GM21360 (cell line): ENCODE measurements at regions not wholly inside any gene's neighbourhood (a gene's known extent, or its start where the extent isn't known, plus 50 kb on each side); places are given as distances from the start of the nearest gene placed in this dataset.

Experiments used
- ATAC-seq: cut with Tn5 transposase; IDR thresholded peaks from one replicate; pipeline ENCODE4 v1.9.1; 2021; ENCODE audit warnings: mild to moderate bottlenecking, moderate library complexity; ENCODE audit not compliant: unreplicated experiment

DNA sequence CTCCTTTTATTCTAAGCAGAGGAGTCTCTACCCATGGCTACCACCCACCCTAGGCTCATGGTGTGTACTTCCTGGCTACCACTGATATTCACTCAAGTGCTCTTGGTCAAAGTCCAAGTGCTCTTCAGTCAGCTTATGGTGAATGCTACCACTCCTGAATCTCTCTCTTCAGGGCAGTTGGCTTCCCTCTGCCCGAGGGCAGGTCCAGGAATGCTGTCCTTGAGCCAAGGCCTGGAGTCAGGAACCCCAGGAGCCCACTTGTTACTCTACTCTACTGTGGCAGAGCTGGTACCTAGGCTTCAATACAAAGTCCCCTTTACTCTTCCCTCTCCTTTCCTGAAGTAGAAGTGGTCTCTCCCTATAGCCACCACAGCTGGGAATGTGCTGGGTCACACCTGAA lies 226.0 kb downstream of the DIPK2A start:
- ATAC-seq, result no peak

DNA sequence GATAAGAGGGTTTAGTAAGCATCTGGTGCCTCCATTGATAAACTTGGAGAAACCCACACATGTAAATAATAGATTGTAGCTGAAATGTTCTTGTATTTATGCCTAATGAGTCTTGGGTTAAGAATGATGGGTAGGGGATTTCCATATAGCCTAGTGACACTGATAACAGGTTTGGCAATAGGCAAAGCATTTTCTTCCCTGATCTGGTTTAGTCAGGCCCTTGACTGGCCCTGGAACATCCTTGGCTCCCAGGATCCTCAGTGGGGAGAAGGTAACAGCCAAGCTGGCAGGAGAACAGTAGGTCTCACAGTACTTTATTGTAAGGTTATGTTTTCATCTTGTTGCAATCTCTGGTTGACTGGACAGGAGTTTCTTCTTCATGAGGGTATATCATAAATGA lies 228.4 kb downstream of the DIPK2A start:
- no peak for ATAC-seq

DNA sequence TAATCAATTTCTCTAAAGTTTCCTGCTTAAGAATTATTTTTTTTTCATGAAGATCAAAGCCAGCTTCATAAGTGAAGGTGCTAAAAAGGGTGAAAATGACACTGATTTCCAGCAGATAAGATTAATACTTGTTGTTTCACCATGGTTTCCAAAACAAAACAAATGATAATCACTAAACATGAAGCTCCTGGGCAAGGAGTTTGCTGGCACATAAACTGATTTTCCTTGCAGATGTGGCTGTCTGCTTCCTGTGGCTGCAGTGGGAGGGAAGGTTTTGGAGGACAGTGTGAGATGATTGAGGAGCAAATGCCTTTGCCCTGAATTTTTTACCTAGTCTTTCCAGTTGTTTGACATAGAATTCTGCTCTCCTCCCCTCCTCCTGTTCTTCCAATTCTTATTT lies 228.8 kb downstream of the DIPK2A start:
- ATAC-seq, result no peak

DNA sequence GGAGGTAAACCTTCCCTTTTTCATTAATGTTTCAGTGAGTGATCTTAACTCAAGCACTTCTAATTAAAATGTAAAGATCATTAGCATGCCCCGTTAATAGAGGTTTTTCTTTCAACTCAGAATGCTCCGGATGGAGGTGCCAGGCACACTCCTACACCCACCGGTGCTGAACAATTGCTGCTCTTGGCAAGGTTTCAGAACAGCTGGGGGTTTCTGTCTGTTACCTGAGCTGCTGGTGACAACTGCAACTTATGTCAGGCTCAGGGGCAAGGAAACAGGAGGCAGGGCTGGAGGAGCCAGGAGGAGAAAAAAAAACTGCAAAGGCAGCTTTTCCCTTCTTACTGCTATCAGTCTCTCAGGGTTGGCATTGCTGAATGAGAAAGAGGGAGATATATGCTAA lies 250.1 kb downstream of the DIPK2A start:
- ATAC-seq, result no peak

DNA sequence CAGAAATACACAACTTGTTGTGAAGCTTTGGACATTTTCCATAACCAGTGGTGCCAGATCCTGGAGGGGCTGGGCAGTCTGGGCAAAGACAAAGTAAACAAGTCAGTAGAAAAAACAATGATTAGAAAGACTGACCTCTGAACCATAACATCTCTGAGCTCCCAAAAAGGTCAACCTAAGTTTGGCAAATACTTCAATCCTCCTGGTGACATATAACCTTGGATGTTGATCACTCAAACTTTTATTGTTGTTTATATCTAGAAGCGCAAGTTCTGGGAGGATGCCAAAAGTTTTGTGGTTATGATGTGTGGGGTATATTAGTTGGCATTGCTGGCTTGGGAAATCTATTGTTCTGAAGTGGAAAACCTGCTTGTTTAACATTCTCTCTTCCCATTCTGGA lies 257.7 kb downstream of the DIPK2A start:
- no peak for ATAC-seq

DNA sequence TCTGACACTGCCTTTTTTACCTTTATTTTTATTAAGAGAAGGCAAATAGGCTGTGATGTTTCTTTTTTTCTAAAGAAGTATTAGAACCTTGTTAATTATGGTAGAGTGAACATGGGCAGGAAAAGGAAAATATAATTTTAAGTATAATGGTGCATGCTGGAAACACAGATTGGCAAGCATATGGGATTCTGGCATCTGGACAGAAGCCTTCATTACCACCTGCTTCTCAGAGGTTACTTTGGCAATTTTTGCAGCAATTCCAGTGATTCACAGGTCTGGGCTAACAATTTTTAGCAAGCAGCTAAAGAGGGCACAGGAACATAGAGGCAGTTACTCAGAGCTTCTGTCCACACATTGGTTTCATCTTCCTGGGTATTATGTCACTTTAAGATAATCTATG lies 258.3 kb downstream of the DIPK2A start:
- ATAC-seq, result no peak

DNA sequence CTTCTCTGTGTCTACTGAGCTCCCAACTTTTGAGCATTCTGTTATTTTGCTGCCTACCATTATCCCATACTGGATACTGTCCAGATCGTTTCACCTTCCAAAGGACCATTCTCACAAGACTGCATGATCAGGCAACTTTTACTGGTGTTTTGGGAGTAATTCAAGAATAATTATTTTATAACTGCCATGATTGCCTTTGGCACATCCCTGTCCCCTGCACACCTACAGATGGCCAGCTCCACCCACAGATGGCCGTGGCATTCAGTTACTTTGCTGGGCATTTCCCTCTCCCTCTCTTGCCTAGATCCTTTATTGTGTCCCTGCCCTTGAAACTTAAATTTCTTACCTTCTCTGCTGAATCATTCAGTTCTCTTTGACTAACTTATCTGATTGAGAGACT lies 263.9 kb downstream of the DIPK2A start:
- no peak for ATAC-seq

DNA sequence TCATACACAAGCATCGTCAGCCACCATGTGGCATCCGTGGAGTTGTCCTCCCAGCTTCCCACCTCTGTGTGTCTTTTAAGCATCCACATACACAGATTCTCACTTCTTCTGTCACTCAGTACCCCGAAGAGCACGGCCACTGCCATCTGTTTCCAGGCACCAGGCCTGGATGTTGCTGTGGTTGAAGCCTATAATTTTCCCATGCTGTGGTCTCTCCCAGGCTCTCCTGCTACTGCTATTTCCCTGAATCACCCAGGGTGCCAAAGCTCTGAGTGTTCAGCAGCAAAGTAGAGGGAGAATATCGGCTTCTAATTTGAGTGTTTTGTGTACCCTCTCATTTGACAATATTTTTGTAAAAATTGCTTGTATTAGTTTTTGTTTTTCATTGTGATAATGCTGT lies 265.7 kb downstream of the DIPK2A start:
- ATAC-seq, result no peak

DNA sequence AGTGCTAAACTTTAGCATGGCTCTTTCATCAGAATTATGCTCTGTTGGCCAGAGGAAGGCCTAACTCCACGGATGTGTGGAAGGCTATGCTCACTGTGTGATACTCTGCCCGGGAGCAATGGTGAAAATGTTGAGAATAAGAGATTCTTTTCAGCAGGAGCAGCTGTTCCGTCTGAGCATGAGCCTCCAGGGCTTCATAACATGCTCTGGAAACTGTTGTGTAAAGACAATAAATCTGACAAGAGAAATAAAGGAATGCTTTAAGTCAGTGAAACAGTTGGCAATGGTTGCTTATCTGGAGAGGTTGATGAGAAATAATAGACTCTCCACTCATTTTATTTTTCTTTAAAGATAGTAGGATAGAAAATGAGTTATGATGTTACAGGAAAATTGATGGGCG lies 269.8 kb downstream of the DIPK2A start:
- ATAC-seq, result no peak

DNA sequence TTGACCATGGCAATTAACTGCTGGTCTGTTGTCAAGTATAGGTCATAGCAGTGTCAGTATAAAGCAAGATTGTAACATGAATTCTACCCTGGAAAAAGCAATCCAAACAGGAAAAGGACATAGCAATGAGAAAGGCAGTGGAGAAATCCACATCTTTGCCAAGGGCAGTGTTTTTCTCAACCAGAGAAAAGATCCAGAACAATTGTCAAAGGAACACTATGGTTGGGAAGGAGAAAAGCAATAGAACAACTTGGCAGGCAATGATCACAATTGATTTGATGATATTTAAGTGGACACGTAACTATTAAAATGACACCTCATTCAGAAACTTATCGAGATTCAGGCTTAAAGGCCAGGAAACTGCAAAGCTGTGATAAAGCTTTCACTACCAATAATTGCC lies 271.1 kb downstream of the DIPK2A start:
- ATAC-seq, result no peak

DNA sequence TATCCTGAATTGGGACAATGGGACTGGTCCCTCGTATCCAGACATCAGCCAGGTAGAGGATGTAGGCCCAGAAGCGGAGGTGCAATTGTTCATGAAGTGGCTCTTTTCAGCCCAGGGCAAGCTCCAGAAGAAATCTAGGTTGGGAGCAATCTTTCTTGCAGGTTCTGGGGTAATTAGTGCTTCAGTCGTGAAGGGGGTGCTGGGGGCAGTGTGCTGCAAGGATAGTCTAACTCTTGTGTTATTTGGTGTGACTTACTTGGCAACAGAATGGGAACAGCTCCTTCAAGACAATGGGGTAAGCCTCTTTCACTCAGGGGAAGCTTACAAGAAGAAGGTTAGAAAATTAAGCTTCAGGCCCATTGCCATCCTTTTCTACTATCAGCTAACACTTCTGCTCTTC lies 273.0 kb downstream of the DIPK2A start:
- no peak for ATAC-seq

DNA sequence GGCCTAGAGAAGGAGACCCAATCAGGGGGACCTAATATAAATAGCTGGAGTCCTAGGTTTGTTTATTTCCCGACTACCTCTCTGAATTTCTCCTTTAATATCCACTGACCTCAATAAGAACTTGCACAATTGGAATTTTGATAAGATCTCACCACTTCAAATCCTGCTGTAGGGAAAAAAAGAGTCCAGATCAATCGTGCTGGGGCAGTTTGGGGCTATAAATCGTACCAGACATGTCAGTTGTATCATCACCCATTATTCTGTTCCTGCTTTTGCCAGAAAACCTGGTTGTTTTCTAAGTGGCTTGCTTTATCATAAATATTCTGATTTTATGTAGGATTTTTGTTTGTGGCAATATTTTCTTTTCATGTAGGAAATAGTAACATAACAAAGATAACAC lies 281.3 kb downstream of the DIPK2A start:
- ATAC-seq, result no peak

DNA sequence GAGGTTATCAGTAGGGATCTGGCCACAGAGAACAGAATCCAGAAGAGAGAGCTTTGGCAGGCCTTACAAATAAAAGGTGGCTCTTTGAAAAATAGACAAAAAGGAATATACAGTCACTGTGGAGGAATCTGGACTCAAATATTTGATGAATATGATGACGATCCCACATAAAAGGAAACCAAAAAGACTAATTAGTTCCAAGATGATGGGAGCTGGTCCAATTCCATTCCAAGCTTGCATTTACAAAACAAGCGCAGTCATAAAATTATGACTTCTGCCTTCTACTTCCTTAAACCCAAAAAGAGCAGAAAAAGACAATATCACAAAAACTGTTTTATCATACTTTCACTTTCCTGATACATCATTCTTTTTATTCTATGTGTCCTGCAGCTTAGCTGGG lies 285.8 kb downstream of the DIPK2A start:
- ATAC-seq, result no peak

DNA sequence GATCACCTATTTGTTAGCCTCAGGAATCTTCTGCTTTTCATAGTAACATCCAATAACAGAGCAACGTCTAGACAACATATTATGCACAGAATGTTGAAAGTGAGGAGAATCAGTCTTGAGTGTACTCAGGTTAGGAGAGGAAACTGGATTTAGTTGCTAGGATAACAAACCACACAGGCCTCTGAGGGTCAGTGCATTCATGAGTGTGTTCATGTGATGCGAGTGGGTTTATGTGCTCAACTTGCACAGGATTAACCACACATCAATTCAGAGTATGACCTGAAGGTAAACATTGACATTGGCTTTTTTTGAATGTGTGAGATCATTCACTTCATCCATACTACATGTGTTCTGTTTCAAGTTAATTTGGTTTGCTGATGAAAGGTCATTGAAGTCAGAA lies 287.6 kb downstream of the DIPK2A start:
- no peak for ATAC-seq

DNA sequence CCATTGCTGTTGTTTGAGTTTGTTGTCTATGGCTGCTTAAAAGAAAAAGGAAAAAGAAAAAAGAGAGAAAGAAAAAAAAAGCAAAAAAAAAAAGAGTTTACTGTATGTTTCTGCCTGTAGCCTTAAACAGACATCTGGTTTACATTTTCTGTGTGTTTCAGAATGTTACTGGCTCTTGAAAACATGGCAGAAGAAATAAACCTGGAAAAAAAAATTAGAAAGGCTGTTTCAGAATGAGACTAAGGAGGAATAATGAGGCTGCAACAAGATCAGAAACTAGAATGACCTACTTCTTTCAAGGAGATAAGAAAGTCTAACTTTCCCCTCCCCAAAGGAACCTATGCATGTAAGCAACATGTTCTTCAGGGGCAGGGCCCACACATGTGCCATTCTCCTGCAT lies 292.1 kb downstream of the DIPK2A start:
- ATAC-seq, result no peak

DNA sequence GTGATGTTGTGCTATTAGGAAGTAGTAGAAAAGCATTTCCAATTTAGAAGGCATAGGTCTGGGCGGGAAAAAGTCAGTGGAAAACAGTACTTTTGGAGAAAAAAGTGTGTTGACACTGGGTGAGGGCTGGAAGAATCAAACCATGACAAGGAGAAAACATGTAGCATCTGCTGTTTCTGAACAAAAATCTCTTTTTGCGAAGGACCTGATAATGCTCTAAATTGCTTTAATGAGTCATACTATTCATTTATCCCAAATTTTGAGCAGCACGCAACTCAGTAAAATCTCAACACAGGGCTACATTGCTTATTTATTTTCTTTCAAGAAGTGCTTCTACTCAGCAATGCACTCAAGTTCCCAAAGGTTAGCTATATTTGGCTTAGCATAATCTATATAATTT lies 292.7 kb downstream of the DIPK2A start:
- no peak for ATAC-seq

DNA sequence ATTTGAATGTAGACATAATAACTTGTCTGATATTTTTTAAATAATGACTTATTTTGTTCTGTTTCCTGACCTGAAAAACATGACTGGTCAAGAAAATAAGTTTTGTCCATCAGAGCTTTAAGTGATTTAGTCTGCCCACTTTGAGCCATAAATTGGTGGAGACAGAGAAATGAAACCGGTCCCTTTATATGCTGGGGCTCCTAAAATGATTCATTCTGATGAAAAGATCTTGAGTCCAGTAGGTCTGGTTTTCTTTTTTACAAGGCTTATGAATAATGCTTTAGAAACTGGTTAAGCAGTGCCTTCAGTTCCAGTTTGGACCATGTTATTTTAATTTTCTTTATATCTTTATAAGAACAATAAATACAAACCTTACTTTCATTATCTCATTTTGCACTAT lies 293.2 kb downstream of the DIPK2A start:
- no peak for ATAC-seq

DNA sequence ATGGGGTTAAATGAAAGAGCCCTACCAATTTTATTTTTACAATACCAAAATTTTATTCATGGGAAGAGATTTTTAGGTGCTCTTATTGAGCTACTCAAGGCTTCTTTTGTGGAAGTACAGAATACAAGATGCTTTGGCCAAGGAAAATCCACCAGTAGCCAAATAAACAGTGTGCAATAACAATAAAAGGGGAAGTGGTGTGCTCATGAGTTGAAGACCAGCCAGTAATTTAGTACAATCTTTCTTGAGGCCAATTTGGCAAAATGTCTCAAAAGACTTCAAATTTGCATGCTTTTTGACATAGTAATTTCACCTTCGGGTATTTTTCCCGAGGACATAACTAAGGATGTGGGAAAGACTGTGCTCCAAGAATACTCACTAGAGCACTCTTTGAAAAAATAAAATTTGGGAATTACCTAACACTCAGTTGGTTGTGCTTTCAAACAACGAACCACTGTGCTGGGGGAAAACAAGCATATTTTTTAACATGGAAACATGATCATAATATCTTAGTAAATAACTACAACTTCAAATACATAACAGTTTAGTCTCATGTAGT lies 294.0 kb downstream of the DIPK2A start:
- no peak for ATAC-seq

DNA sequence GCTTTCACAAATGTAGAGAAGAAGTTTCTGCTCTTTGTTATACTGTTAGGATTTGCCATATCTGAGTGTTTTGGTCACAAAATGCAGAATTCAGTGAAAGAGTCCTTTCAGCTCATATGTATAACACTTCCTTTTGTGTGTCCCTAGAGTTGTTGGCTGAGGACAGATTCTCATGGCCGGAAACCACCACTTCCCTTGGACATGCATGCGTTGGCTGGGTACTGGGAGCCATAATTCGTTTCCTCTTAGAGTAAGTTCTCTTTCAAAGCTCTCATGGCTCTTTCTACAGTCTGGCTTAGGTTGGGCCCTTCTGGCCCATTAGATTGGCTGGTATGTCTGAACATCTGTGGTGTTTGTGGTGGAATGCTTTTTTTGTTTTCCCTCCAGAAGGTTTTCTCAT lies 298.5 kb downstream of the DIPK2A start:
- ATAC-seq, result peak; percentile 62

DNA sequence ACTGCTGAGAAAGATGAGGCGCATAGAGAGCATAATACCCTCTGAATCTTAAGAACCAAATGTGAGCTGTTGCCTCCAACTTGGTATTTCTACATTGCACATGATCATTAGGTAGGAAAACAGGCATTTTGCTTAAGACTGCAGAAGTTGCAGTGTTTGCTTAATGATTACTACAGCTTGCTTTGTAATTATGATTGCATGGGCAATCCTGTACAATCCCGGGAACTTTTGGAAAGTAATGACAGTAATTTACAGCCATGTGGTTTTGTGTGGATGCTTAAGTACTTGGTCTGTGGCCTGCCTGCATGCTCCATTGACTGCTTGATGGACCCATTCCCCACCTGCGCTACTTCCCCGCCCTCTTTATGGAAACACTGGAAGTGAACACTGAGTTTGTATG lies 301.1 kb downstream of the DIPK2A start:
- no peak for ATAC-seq

DNA sequence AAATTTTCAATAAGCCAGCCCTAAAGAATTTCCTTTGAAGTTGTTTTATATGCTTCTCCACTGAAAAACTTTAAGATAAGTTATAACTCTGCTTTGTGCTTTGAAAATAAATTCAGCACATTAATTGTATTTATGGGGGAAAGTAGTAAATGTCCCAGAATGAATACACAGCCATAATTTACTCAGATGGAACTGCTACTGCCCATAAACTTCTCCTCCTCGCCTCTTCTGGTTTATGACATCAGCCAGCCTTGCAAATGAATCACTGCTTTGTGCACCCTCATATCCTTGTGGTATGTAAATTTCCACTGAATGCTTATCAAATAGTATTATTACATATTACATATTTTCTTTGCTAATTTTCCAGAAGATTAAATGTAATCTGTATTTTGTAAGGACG lies 302.0 kb downstream of the DIPK2A start:
- no peak for ATAC-seq

DNA sequence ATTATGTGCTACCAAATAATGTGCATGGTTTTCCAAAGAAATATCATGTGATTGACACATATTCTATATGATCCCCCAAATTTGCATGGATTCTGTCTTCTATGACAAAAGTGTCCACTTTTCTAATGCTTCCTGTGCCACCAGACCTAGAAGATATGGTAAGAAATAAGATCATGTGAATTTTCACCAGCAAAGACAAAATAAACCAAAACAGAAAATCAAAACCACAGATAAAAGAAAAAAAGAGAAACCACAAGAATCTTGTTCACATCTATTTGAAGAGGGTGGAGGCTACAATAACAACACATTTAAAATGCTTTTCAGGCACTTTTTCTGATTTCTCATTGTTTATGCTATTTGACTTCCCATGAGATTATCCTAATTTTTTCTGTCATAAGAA lies 303.4 kb downstream of the DIPK2A start:
- ATAC-seq, result no peak

DNA sequence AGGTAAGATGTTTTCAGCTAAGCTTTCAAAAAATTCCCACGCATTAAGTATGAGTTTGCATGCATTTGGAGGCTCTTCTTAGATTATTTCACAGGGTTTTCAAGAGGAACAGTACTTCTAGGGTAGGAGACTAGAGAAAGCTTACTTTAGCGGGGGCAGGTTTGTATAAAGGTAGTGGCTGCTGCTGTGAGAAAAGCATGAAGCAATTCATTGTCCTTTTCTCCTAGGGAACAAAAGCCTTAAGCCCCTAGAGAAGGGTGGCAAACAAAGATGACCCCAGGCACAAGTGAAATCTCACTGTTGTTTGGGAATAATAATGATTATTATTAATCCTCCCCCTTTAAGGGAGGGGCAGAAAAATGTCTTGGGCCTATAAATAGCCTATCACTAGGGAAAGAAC lies 310.7 kb downstream of the DIPK2A start:
- no peak for ATAC-seq
